Astrocyte (in vitro differentiated cells and primary cell): ENCODE measurements at regions not wholly inside any gene's neighbourhood (a gene's known extent, or its start where the extent isn't known, plus 50 kb on each side); places are given as distances from the start of the nearest gene placed in this dataset.

Source experiments
- DNase-seq: peaks from one replicate; pipeline ENCODE4 v3.0.0-alpha.2; 2010; ENCODE audit warnings: low read depth
- FAIRE-seq: peaks from 2 replicates; lab custom pipeline; 2011; peaks lifted over from hg19 to GRCh38; lab: Jason Lieb, UNC
- H2AFZ ChIP-seq: 2 replicates; pipeline ENCODE4 v1.6.0; 2012; ENCODE audit warnings: low read depth, low read length, inconsistent platforms
- H3K27ac ChIP-seq: 2 replicates; pipeline ENCODE4 v1.5.1; 2011; ENCODE audit warnings: low read depth, low read length, inconsistent platforms
- H3K27me3 ChIP-seq: 2 replicates; pipeline ENCODE4 v1.6.0; 2011; ENCODE audit warnings: low read length, inconsistent platforms; ENCODE audit not compliant: insufficient read depth
- H3K36me3 ChIP-seq: 2 replicates; pipeline ENCODE4 v1.5.1; 2011; ENCODE audit warnings: low read length, inconsistent platforms; ENCODE audit not compliant: insufficient read depth
- H3K4me1 ChIP-seq: 2 replicates; pipeline ENCODE4 v1.5.1; 2011; ENCODE audit warnings: low read length, inconsistent platforms; ENCODE audit not compliant: insufficient read depth
- H3K4me2 ChIP-seq: 2 replicates; pipeline ENCODE4 v1.6.0; 2012; ENCODE audit warnings: low read length, inconsistent platforms
- H3K4me3 ChIP-seq: 2 replicates; pipeline ENCODE4 v1.5.1; 2011; ENCODE audit warnings: low read depth, mild to moderate bottlenecking, low read length, inconsistent platforms; ENCODE audit not compliant: insufficient read depth
- H3K79me2 ChIP-seq: 2 replicates; pipeline ENCODE4 v1.6.0; 2012; ENCODE audit warnings: mild to moderate bottlenecking, low read length, inconsistent platforms; ENCODE audit not compliant: insufficient read depth
- H3K9ac ChIP-seq: 2 replicates; pipeline ENCODE4 v1.6.0; 2012; ENCODE audit warnings: mild to moderate bottlenecking, low read length, inconsistent platforms
- H3K9me3 ChIP-seq: 2 replicates; pipeline ENCODE4 v1.5.1; 2012; ENCODE audit warnings: low read depth, mild to moderate bottlenecking, low read length, inconsistent platforms; ENCODE audit not compliant: insufficient read depth
- H4K20me1 ChIP-seq: 2 replicates; pipeline ENCODE4 v1.6.0; 2012; ENCODE audit warnings: low read length, inconsistent platforms; ENCODE audit not compliant: insufficient read depth
- H3K27ac Mint-ChIP-seq: one replicate; pipeline ENCODE4 v1.8.0; 2021; ENCODE audit warnings: mild to moderate bottlenecking, mixed read lengths; ENCODE audit not compliant: unreplicated experiment
- H3K27me3 Mint-ChIP-seq: one replicate; pipeline ENCODE4 v1.8.0; 2021; ENCODE audit warnings: low read depth, mixed read lengths; ENCODE audit not compliant: unreplicated experiment
- H3K36me3 Mint-ChIP-seq: one replicate; pipeline ENCODE4 v1.8.0; 2021; ENCODE audit warnings: low read depth, mixed read lengths; ENCODE audit not compliant: unreplicated experiment
- H3K4me1 Mint-ChIP-seq: one replicate; pipeline ENCODE4 v1.8.0; 2021; ENCODE audit warnings: low read depth, mixed read lengths; ENCODE audit not compliant: unreplicated experiment
- H3K4me3 Mint-ChIP-seq: one replicate; pipeline ENCODE4 v1.8.0; 2021; ENCODE audit warnings: mild to moderate bottlenecking, moderate library complexity, mixed read lengths; ENCODE audit not compliant: unreplicated experiment
- H3K9me3 Mint-ChIP-seq: one replicate; pipeline ENCODE4 v1.8.0; 2021; ENCODE audit warnings: mild to moderate bottlenecking, mixed read lengths; ENCODE audit not compliant: unreplicated experiment
- CTCF ChIP-seq: IDR thresholded peaks from 2 replicates; pipeline ENCODE4 v1.5.1; 2011; ENCODE audit warnings: low read depth, mild to moderate bottlenecking, inconsistent platforms, low read length, moderate library complexity; ENCODE audit not compliant: insufficient read depth
- EZH2 ChIP-seq: IDR thresholded peaks from 2 replicates; pipeline ENCODE4 v1.6.1; 2012; ENCODE audit warnings: mild to moderate bottlenecking, low read length, inconsistent platforms; ENCODE audit not compliant: insufficient read depth

- no peak overlapping the region for H2AFZ ChIP-seq
- no peak for DNase-seq
- Mint-ChIP-seq H3K27me3 (no peaks in the 10 kb centered on the region), H3K36me3 (no peaks in the 10 kb centered on the region), H3K9me3 (peaks cover 4% of the 10 kb centered on the region), H3K27ac (no peak overlapping the region), H3K4me3 (no peak overlapping the region), H3K4me1 (peaks cover 32% of the 10 kb centered on the region)
- H3K79me2 ChIP-seq, result no peaks in the 10 kb centered on the region
- no peaks in the 10 kb centered on the region for H3K9me3 ChIP-seq
- no peaks in the 10 kb centered on the region for H4K20me1 ChIP-seq
- no peak for TF ChIP-seq EZH2
- TF ChIP-seq CTCF, result no peak
- H3K36me3 ChIP-seq, result no peaks in the 10 kb centered on the region
- H3K9ac ChIP-seq, result no peak overlapping the region
- no peak overlapping the region for H3K4me3 ChIP-seq
- no peak overlapping the region for H3K27ac ChIP-seq
- H3K4me2 ChIP-seq, result no peak overlapping the region
- FAIRE-seq, result no peak
- H3K4me1 ChIP-seq, result peaks cover 9% of the 10 kb centered on the region
- no peaks in the 10 kb centered on the region for H3K27me3 ChIP-seq
These were observed 171.3 kb downstream of the SNCA start for GRCh38 chr4:89665662-89666061.

GRCh38 chr4:89664521-89664920 is 172.4 kb downstream of the SNCA start:
- Mint-ChIP-seq H3K4me3 (no peak overlapping the region), H3K9me3 (no peaks in the 10 kb centered on the region), H3K27ac (no peak overlapping the region), H3K27me3 (no peaks in the 10 kb centered on the region), H3K36me3 (no peaks in the 10 kb centered on the region), H3K4me1 (peaks cover 43% of the 10 kb centered on the region)
- Histone ChIP-seq H3K27me3 (no peaks in the 10 kb centered on the region), H3K9me3 (no peaks in the 10 kb centered on the region), H3K79me2 (no peaks in the 10 kb centered on the region), H3K36me3 (no peaks in the 10 kb centered on the region), H2AFZ (no peak overlapping the region), H3K4me1 (peaks cover 9% of the 10 kb centered on the region), H3K9ac (no peak overlapping the region), H4K20me1 (no peaks in the 10 kb centered on the region), H3K27ac (no peak overlapping the region), H3K4me2 (no peak overlapping the region), H3K4me3 (no peak overlapping the region)
- no peak for FAIRE-seq
- DNase-seq, result no peak
- TF ChIP-seq EZH2, result no peak
- TF ChIP-seq CTCF, result no peak

GRCh38 chr4:89661173-89661899 is 175.6 kb downstream of the SNCA start:
- Histone ChIP-seq H3K4me3 (no peak overlapping the region), H4K20me1 (no peaks in the 10 kb centered on the region), H3K9ac (no peak overlapping the region), H3K4me2 (peak overlapping the region; percentile 60), H3K27me3 (no peaks in the 10 kb centered on the region), H3K36me3 (no peaks in the 10 kb centered on the region), H3K79me2 (no peaks in the 10 kb centered on the region), H3K27ac (no peak overlapping the region), H3K9me3 (no peaks in the 10 kb centered on the region), H3K4me1 (peaks cover 9% of the 10 kb centered on the region), H2AFZ (no peak overlapping the region)
- H3K4me1 Mint-ChIP-seq, result peaks cover 44% of the 10 kb centered on the region
- H3K27ac Mint-ChIP-seq, result peak overlapping the region; percentile 99
- no peak for FAIRE-seq
- no peaks in the 10 kb centered on the region for H3K9me3 Mint-ChIP-seq
- no peaks in the 10 kb centered on the region for H3K27me3 Mint-ChIP-seq
- DNase-seq, result peak; percentile 66
- H3K36me3 Mint-ChIP-seq, result no peaks in the 10 kb centered on the region
- peak overlapping the region; percentile 36 for H3K4me3 Mint-ChIP-seq
- no peak for TF ChIP-seq CTCF
- no peak for TF ChIP-seq EZH2
